GM23338 (cell line): ENCODE measurements at regions not wholly inside any gene's neighbourhood (a gene's known extent, or its start where the extent isn't known, plus 50 kb on each side); places are given as distances from the start of the nearest gene placed in this dataset.

Experiments
- ATAC-seq: fragments of 200-7000 bp; cut with Tn5 transposase; 3 replicates; pipeline ENCODE4 v1.9.1; 2020
- DNase-seq: peaks from one replicate; pipeline ENCODE4 v3.0.0-alpha.2; 2015; ENCODE audit warnings: low spot score
- H2AFZ ChIP-seq: fragments of 200-600 bp; sonication (generic); 2 replicates; pipeline ENCODE4 v1.8.0; 2016; ENCODE audit warnings: antibody characterized with exemption, mild to moderate bottlenecking, moderate library complexity
- H3F3A ChIP-seq: fragments of 200-600 bp; sonication (generic); replicated peaks from 2 replicates; pipeline ENCODE4 v1.8.0; 2017; ENCODE audit warnings: antibody characterized with exemption, mixed run types, low read depth
- H3K27ac ChIP-seq: fragments of 200-600 bp; sonication (generic); 2 replicates; pipeline ENCODE4 v1.6.1; 2016; ENCODE audit warnings: low read depth
- H3K27me3 ChIP-seq: fragments of 200-600 bp; sonication (generic); 2 replicates; pipeline ENCODE4 v1.8.0; 2016; ENCODE audit warnings: mild to moderate bottlenecking, mixed run types, moderate library complexity; ENCODE audit not compliant: insufficient read depth
- H3K36me3 ChIP-seq: fragments of 200-600 bp; sonication (generic); 2 replicates; pipeline ENCODE4 v1.8.0; 2016; ENCODE audit warnings: mild to moderate bottlenecking; ENCODE audit not compliant: insufficient read depth
- H3K4me1 ChIP-seq: fragments of 200-600 bp; sonication (generic); 2 replicates; pipeline ENCODE4 v1.8.0; 2016; ENCODE audit warnings: mild to moderate bottlenecking, moderate library complexity; ENCODE audit not compliant: insufficient read depth
- H3K4me2 ChIP-seq: fragments of 200-600 bp; sonication (generic); 2 replicates; pipeline ENCODE4 v1.7.1; 2017; ENCODE audit warnings: mixed run types
- H3K4me3 ChIP-seq: fragments of 200-600 bp; sonication (generic); 2 replicates; pipeline ENCODE4 v1.6.1; 2016; ENCODE audit warnings: mixed run types
- H3K79me2 ChIP-seq: fragments of 200-600 bp; sonication (generic); replicated peaks from 2 replicates; pipeline ENCODE4 v1.8.0; 2017; ENCODE audit warnings: mild to moderate bottlenecking; ENCODE audit not compliant: insufficient read depth
- H3K9me2 ChIP-seq: fragments of 200-600 bp; sonication (generic); 2 replicates; pipeline ENCODE4 v1.8.0; 2017; ENCODE audit not compliant: insufficient read depth
- H4K20me1 ChIP-seq: fragments of 200-600 bp; sonication (generic); replicated peaks from 2 replicates; pipeline ENCODE4 v1.8.0; 2017; ENCODE audit warnings: mild to moderate bottlenecking; ENCODE audit not compliant: insufficient read depth
- H3K27ac Mint-ChIP-seq: 2 replicates; pipeline ENCODE4 v1.8.0; 2020; ENCODE audit warnings: inconsistent platforms, mild to moderate bottlenecking, moderate library complexity, mixed read lengths
- H3K27me3 Mint-ChIP-seq: 3 replicates; pipeline ENCODE4 v1.8.0; 2022; ENCODE audit warnings: low read depth, mild to moderate bottlenecking, moderate library complexity, mixed read lengths, inconsistent platforms; ENCODE audit not compliant: insufficient read depth, poor library complexity
- H3K36me3 Mint-ChIP-seq: 3 replicates; pipeline ENCODE4 v1.8.0; 2021; ENCODE audit warnings: low read depth, mild to moderate bottlenecking, inconsistent platforms, moderate library complexity, mixed read lengths
- H3K4me1 Mint-ChIP-seq: 3 replicates; pipeline ENCODE4 v1.8.0; 2020; ENCODE audit warnings: mild to moderate bottlenecking, inconsistent platforms, mixed read lengths
- H3K4me3 Mint-ChIP-seq: 3 replicates; pipeline ENCODE4 v1.8.0; 2021; ENCODE audit warnings: moderate library complexity, mild to moderate bottlenecking, inconsistent platforms, mixed read lengths
- H3K9me3 Mint-ChIP-seq: 3 replicates; pipeline ENCODE4 v1.8.0; 2020; ENCODE audit warnings: moderate library complexity, mild to moderate bottlenecking, inconsistent platforms, mixed read lengths
- CREB1 ChIP-seq: fragments of 250-450 bp; sonication (Bioruptor Pico); IDR thresholded peaks from 2 replicates; pipeline ENCODE4 v1.5.0; 2020; ENCODE audit warnings: low read depth, mild to moderate bottlenecking, moderate library complexity
- EZH2 ChIP-seq: fragments of 200-600 bp; sonication (generic); IDR thresholded peaks from one replicate; pipeline ENCODE4 v1.8.0; 2017; ENCODE audit warnings: antibody characterized with exemption, mild to moderate bottlenecking, low read depth; ENCODE audit not compliant: unreplicated experiment
- EZH2phosphoT487 ChIP-seq: fragments of 200-600 bp; sonication (generic); IDR thresholded peaks from one replicate; pipeline ENCODE4 v1.8.1; 2018; ENCODE audit warnings: antibody characterized with exemption; ENCODE audit not compliant: unreplicated experiment
- JUNB ChIP-seq: IDR thresholded peaks from one replicate; pipeline ENCODE4 v1.6.1; 2016; ENCODE audit warnings: antibody characterized with exemption; ENCODE audit not compliant: unreplicated experiment
- NANOG ChIP-seq: IDR thresholded peaks from 2 replicates; pipeline ENCODE4 v1.6.1; 2016; ENCODE audit warnings: antibody characterized with exemption, borderline replicate concordance
- POLR2AphosphoS5 ChIP-seq: IDR thresholded peaks from 2 replicates; pipeline ENCODE4 v1.6.1; 2016; ENCODE audit warnings: antibody characterized with exemption, low read depth
- STAT1 ChIP-seq: IDR thresholded peaks from one replicate; pipeline ENCODE4 v1.6.1; 2016; ENCODE audit warnings: antibody characterized with exemption; ENCODE audit not compliant: unreplicated experiment
- ZNF114 ChIP-seq: fragments of 250-450 bp; sonication (Bioruptor Pico); IDR thresholded peaks from 2 replicates; pipeline ENCODE4 v1.5.0; 2020; ENCODE audit warnings: mild to moderate bottlenecking, moderate library complexity
- ZNF331 ChIP-seq: fragments of 250-450 bp; sonication (Bioruptor Pico); IDR thresholded peaks from 2 replicates; pipeline ENCODE4 v1.5.0; 2020; ENCODE audit warnings: low read depth, mild to moderate bottlenecking, moderate library complexity
- TF ChIP-seq, protein P1 (sequence below): IDR thresholded peaks from one replicate; pipeline ENCODE4 v1.6.1; 2018; ENCODE audit warnings: antibody characterized with exemption; ENCODE audit not compliant: unreplicated experiment
- TF ChIP-seq, protein P2 (sequence below), 2 experiments: fragments of 200-600 bp in 1 of 2; sonication (generic) in 1 of 2; conservative IDR thresholded peaks; 2 replicates each; pipeline versions ENCODE4 v1.5.1 to v1.6.1; 2016 to 2017; ENCODE audit warnings: antibody characterized with exemption in 2 of 2, low read depth in 2 of 2, mild to moderate bottlenecking in 2 of 2, moderate library complexity in 1 of 2
- TF ChIP-seq, protein P3 (sequence below): fragments of 250-450 bp; sonication (Bioruptor Pico); IDR thresholded peaks from 2 replicates; pipeline ENCODE4 v1.5.0; 2020; ENCODE audit warnings: mild to moderate bottlenecking, moderate library complexity
- TF ChIP-seq, protein P4 (sequence below): IDR thresholded peaks from 2 replicates; pipeline ENCODE4 v1.6.1; 2016; ENCODE audit warnings: antibody characterized with exemption

DNA sequence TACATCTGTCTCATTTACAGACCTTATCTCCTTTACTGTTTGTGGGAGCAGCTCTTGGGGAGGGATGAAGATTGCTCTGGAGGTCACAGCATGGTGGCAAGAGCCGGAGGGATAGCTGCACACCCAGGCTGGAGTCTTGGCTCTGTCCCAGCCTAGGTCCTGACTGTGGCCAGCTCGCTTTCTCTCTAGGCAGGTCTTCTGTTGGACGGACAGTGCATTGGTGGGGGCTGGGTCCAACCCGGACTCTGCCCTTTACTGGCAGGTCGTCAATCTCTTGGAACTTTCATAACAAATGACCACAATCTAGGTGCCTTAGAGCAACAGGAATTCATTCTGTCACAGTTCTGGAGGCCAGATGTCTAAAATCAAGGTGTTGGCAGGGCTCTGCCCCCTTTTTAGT is 319.8 kb upstream of the C1orf174 start (continued):
- no peak for TF ChIP-seq CREB1
- no peak for TF ChIP-seq JUNB
- no peak for TF ChIP-seq EZH2
- no peak for TF ChIP-seq ZNF331 (CRISPR knock-in tag)

DNA sequence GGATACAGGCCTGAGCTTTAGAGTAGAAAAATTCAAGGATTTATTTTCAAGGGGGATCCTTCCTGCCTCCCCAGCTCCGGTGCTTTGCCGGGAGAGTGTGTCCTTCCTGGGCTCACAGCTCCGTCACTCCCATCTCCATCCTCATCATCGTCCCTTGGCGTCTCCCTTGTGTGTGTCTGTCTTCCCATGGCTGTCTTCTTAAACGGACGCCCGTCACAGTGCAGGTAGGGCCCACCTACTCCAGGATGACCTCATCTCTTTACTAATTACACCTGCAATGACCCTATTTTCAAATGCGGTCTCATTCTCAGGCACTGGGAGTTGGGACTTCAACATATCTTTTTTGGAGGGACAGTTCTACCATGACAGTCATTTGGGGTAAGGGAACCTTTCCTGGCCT is 320.3 kb upstream of the C1orf174 start:
- Mint-ChIP-seq H3K4me1 (no peaks in the 10 kb centered on the region), H3K27ac (no peak overlapping the region), H3K4me3 (no peak overlapping the region), H3K36me3 (peaks cover 19% of the 10 kb centered on the region), H3K9me3 (peaks cover 94% of the 10 kb centered on the region), H3K27me3 (peaks cover 9% of the 10 kb centered on the region)
- Histone ChIP-seq H3K36me3 (no peaks in the 10 kb centered on the region), H3K79me2 (no peaks in the 10 kb centered on the region), H4K20me1 (no peaks in the 10 kb centered on the region), H3K4me2 (no peak overlapping the region), H3K4me3 (no peak overlapping the region), H3K27ac (no peak overlapping the region), H3K9me2 (no peaks in the 10 kb centered on the region), H3F3A (no peaks in the 10 kb centered on the region), H3K4me1 (no peaks in the 10 kb centered on the region), H2AFZ (no peak overlapping the region), H3K27me3 (no peaks in the 10 kb centered on the region)
- TF ChIP-seq, protein P1, sequence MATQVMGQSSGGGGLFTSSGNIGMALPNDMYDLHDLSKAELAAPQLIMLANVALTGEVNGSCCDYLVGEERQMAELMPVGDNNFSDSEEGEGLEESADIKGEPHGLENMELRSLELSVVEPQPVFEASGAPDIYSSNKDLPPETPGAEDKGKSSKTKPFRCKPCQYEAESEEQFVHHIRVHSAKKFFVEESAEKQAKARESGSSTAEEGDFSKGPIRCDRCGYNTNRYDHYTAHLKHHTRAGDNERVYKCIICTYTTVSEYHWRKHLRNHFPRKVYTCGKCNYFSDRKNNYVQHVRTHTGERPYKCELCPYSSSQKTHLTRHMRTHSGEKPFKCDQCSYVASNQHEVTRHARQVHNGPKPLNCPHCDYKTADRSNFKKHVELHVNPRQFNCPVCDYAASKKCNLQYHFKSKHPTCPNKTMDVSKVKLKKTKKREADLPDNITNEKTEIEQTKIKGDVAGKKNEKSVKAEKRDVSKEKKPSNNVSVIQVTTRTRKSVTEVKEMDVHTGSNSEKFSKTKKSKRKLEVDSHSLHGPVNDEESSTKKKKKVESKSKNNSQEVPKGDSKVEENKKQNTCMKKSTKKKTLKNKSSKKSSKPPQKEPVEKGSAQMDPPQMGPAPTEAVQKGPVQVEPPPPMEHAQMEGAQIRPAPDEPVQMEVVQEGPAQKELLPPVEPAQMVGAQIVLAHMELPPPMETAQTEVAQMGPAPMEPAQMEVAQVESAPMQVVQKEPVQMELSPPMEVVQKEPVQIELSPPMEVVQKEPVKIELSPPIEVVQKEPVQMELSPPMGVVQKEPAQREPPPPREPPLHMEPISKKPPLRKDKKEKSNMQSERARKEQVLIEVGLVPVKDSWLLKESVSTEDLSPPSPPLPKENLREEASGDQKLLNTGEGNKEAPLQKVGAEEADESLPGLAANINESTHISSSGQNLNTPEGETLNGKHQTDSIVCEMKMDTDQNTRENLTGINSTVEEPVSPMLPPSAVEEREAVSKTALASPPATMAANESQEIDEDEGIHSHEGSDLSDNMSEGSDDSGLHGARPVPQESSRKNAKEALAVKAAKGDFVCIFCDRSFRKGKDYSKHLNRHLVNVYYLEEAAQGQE, result no peak
- TF ChIP-seq, protein P2, sequence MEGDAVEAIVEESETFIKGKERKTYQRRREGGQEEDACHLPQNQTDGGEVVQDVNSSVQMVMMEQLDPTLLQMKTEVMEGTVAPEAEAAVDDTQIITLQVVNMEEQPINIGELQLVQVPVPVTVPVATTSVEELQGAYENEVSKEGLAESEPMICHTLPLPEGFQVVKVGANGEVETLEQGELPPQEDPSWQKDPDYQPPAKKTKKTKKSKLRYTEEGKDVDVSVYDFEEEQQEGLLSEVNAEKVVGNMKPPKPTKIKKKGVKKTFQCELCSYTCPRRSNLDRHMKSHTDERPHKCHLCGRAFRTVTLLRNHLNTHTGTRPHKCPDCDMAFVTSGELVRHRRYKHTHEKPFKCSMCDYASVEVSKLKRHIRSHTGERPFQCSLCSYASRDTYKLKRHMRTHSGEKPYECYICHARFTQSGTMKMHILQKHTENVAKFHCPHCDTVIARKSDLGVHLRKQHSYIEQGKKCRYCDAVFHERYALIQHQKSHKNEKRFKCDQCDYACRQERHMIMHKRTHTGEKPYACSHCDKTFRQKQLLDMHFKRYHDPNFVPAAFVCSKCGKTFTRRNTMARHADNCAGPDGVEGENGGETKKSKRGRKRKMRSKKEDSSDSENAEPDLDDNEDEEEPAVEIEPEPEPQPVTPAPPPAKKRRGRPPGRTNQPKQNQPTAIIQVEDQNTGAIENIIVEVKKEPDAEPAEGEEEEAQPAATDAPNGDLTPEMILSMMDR (conservative IDR thresholded peaks at IDR 0.05; ENCODE audit: low read depth in 2 of 2), result no peak
- no peak for TF ChIP-seq STAT1
- no peak for TF ChIP-seq CREB1
- no peak for TF ChIP-seq JUNB
- TF ChIP-seq, protein P3, sequence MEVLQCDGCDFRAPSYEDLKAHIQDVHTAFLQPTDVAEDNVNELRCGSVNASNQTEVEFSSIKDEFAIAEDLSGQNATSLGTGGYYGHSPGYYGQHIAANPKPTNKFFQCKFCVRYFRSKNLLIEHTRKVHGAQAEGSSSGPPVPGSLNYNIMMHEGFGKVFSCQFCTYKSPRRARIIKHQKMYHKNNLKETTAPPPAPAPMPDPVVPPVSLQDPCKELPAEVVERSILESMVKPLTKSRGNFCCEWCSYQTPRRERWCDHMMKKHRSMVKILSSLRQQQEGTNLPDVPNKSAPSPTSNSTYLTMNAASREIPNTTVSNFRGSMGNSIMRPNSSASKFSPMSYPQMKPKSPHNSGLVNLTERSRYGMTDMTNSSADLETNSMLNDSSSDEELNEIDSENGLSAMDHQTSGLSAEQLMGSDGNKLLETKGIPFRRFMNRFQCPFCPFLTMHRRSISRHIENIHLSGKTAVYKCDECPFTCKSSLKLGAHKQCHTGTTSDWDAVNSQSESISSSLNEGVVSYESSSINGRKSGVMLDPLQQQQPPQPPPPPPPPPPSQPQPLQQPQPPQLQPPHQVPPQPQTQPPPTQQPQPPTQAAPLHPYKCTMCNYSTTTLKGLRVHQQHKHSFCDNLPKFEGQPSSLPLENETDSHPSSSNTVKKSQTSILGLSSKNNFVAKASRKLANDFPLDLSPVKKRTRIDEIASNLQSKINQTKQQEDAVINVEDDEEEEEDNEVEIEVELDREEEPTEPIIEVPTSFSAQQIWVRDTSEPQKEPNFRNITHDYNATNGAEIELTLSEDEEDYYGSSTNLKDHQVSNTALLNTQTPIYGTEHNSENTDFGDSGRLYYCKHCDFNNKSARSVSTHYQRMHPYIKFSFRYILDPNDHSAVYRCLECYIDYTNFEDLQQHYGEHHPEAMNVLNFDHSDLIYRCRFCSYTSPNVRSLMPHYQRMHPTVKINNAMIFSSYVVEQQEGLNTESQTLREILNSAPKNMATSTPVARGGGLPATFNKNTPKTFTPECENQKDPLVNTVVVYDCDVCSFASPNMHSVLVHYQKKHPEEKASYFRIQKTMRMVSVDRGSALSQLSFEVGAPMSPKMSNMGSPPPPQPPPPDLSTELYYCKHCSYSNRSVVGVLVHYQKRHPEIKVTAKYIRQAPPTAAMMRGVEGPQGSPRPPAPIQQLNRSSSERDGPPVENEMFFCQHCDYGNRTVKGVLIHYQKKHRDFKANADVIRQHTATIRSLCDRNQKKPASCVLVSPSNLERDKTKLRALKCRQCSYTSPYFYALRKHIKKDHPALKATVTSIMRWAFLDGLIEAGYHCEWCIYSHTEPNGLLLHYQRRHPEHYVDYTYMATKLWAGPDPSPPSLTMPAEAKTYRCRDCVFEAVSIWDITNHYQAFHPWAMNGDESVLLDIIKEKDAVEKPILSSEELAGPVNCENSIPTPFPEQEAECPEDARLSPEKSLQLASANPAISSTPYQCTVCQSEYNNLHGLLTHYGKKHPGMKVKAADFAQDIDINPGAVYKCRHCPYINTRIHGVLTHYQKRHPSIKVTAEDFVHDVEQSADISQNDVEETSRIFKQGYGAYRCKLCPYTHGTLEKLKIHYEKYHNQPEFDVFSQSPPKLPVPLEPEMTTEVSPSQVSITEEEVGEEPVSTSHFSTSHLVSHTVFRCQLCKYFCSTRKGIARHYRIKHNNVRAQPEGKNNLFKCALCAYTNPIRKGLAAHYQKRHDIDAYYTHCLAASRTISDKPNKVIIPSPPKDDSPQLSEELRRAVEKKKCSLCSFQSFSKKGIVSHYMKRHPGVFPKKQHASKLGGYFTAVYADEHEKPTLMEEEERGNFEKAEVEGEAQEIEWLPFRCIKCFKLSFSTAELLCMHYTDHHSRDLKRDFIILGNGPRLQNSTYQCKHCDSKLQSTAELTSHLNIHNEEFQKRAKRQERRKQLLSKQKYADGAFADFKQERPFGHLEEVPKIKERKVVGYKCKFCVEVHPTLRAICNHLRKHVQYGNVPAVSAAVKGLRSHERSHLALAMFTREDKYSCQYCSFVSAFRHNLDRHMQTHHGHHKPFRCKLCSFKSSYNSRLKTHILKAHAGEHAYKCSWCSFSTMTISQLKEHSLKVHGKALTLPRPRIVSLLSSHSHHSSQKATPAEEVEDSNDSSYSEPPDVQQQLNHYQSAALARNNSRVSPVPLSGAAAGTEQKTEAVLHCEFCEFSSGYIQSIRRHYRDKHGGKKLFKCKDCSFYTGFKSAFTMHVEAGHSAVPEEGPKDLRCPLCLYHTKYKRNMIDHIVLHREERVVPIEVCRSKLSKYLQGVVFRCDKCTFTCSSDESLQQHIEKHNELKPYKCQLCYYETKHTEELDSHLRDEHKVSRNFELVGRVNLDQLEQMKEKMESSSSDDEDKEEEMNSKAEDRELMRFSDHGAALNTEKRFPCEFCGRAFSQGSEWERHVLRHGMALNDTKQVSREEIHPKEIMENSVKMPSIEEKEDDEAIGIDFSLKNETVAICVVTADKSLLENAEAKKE (CRISPR knock-in tag), result no peak
- no peak for TF ChIP-seq ZNF114
- no peak for TF ChIP-seq NANOG
- no peak for TF ChIP-seq POLR2AphosphoS5
- no peak for TF ChIP-seq EZH2
- no peak for TF ChIP-seq EZH2phosphoT487
- TF ChIP-seq, protein P4, sequence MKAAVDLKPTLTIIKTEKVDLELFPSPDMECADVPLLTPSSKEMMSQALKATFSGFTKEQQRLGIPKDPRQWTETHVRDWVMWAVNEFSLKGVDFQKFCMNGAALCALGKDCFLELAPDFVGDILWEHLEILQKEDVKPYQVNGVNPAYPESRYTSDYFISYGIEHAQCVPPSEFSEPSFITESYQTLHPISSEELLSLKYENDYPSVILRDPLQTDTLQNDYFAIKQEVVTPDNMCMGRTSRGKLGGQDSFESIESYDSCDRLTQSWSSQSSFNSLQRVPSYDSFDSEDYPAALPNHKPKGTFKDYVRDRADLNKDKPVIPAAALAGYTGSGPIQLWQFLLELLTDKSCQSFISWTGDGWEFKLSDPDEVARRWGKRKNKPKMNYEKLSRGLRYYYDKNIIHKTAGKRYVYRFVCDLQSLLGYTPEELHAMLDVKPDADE, result no peak
- no peak for TF ChIP-seq ZNF331 (CRISPR knock-in tag)
- no peak for ATAC-seq
- no peak for DNase-seq
